ENCODE measurements at regions not wholly inside any gene's neighbourhood (a gene's known extent, or its start where the extent isn't known, plus 50 kb on each side); places are given as distances from the start of the nearest gene placed in this dataset.

- H3K27me3 ChIP-seq = no peaks in the 10 kb centered on the region
- no peak for DNase-seq
- 53 to 64% (median 61%) methylated on average over 6 of the region's 6 CpGs for WGBS, 5 donors
- peaks cover 0 to 3% (median 0%) of the 10 kb centered on the region in 4 donors for H3K4me1 ChIP-seq
- no peaks in the 10 kb centered on the region for H3K9me3 ChIP-seq
- H3K4me3 ChIP-seq = no peak overlapping the region
- no peak for TF ChIP-seq CTCF (IDR thresholded peaks at IDR 0.05)
- no peak for TF ChIP-seq EP300 (IDR thresholded peaks at IDR 0.05)
- no peak for TF ChIP-seq POLR2A (IDR thresholded peaks at IDR 0.05)
- no peak for TF ChIP-seq POLR2AphosphoS5 (IDR thresholded peaks at IDR 0.05)
- no peaks in the 10 kb centered on the region for H3K36me3 ChIP-seq
- H3K27ac ChIP-seq = no peak overlapping the region
- intact Hi-C loops (cut with DNase I; ENCODE audit: low total_unique reads) = no loop called here
Observed at GRCh38 chr1:226475142-226475511, 67.2 kb upstream of the PARP1 start.

GRCh38 chr1:226476066-226476465 is 68.2 kb upstream of the PARP1 start:
- intact Hi-C loops (cut with DNase I; ENCODE audit: low total_unique reads) = no loop called here
- 84 to 95% (median 91%) methylated on average over 5 of the region's 5 CpGs for WGBS, 5 donors
- Histone ChIP-seq H3K36me3 (no peaks in the 10 kb centered on the region), H3K4me3 (no peak overlapping the region), H3K9me3 (no peaks in the 10 kb centered on the region), H3K27ac (no peak overlapping the region), H3K4me1 (peaks cover 0 to 3% (median 0%) of the 10 kb centered on the region in 4 donors), H3K27me3 (no peaks in the 10 kb centered on the region)
- no peak for DNase-seq
- TF ChIP-seq POLR2A (IDR thresholded peaks at IDR 0.05) (no peak), EP300 (IDR thresholded peaks at IDR 0.05) (no peak), CTCF (IDR thresholded peaks at IDR 0.05) (no peak), POLR2AphosphoS5 (IDR thresholded peaks at IDR 0.05) (no peak)

GRCh38 chr1:226476648-226477319 is 68.9 kb upstream of the PARP1 start:
- WGBS, 5 donors = 79 to 83% (median 81%) methylated on average over 11 of the region's 11 CpGs
- Histone ChIP-seq H3K4me1 (peaks cover 0 to 3% (median 0%) of the 10 kb centered on the region in 4 donors), H3K27ac (no peak overlapping the region), H3K4me3 (no peak overlapping the region), H3K36me3 (no peaks in the 10 kb centered on the region), H3K27me3 (peaks cover 0 to 4% (median 0%) of the 10 kb centered on the region in 3 donors), H3K9me3 (no peaks in the 10 kb centered on the region)
- intact Hi-C loops (cut with DNase I; ENCODE audit: low total_unique reads) = no loop called here
- DNase-seq = no peak
- TF ChIP-seq EP300 (IDR thresholded peaks at IDR 0.05) = no peak
- TF ChIP-seq POLR2AphosphoS5 (IDR thresholded peaks at IDR 0.05) = no peak
- TF ChIP-seq POLR2A (IDR thresholded peaks at IDR 0.05) = no peak
- no peak for TF ChIP-seq CTCF (IDR thresholded peaks at IDR 0.05)

- Histone ChIP-seq H3K9me3 (no peaks in the 10 kb centered on the region), H3K36me3 (no peaks in the 10 kb centered on the region), H3K27me3 (peaks cover 0 to 24% (median 4%) of the 10 kb centered on the region in 3 donors), H3K4me3 (no peak overlapping the region), H3K4me1 (peaks cover 0 to 3% (median 0%) of the 10 kb centered on the region in 4 donors), H3K27ac (no peak overlapping the region)
- 38 to 57% (median 48%) methylated on average over 3 of the region's 3 CpGs for WGBS, 5 donors
- DNase-seq = peak in 1 of 2 donors; percentile 0
- TF ChIP-seq POLR2A (IDR thresholded peaks at IDR 0.05) (no peak), CTCF (IDR thresholded peaks at IDR 0.05) (no peak), POLR2AphosphoS5 (IDR thresholded peaks at IDR 0.05) (no peak), EP300 (IDR thresholded peaks at IDR 0.05) (no peak)
- intact Hi-C loops (cut with DNase I; ENCODE audit: low total_unique reads) = no loop called here
Observed at GRCh38 chr1:226479474-226479873, 69.1 kb upstream of the STUM start.
